Heart left ventricle (tissue), 13 donors: ENCODE measurements at regions not wholly inside any gene's neighbourhood (a gene's known extent, or its start where the extent isn't known, plus 50 kb on each side); places are given as distances from the start of the nearest gene placed in this dataset.

ENCODE experiments used
- CTCF ChIP-seq, 12 donors: fragments of 200-600 bp; sonication (generic) in 4 of 12; IDR thresholded peaks; one replicate each; pipeline versions ENCODE4 v1.5.0 to v1.8.0; 2018 to 2022; ENCODE audit warnings: antibody characterized with exemption in 12 of 12, mild to moderate bottlenecking in 5 of 12
- POLR2A ChIP-seq, 2 donors: fragments of 450-650 bp; IDR thresholded peaks; one replicate each; pipeline ENCODE4 v1.6.1; 2017; ENCODE audit warnings: antibody characterized with exemption in 2 of 2, mild to moderate bottlenecking in 2 of 2, moderate library complexity in 2 of 2
- donor health status: ischemic (EF 13 %, LVEDD 7.1; RV severe dilation, severe dysfunction).
- donor health status: DM: no; HTN: yes; CAD: no.
- donor health status: DM: no; HTN: no; CAD: no.
- donor health status: ischemic (EF 25% LVEDD 6.9; RV normal size, moderate dysfunction).
- donor health status: ischemic (EF 25% LVEDD 5.7; RV mildly dilated, moderate dysfunction).
- donor health status: ischemic (EF 35%, LVEDD 5.7; RV mildly dilated, moderate dysfunction).
- donor health status: nonischemic (EF 11% LVEDD 7.7; RV severe dilation, severe dysfunction).
- donor health status: DM: yes; HTN: yes; CAD: no.
- donor health status: PGD.
- donor health status: ischemic (EF 29% LVEDD 5.4; RV normal size, mild dysfunction).
- donor health status: nonischemic (EF 23%, LVEDD 6.1; RV moderate dilation, normal function).

GRCh38 chr13:26965952-26966700, 205.5 kb downstream of the USP12 start:
- TF ChIP-seq POLR2A (IDR thresholded peaks at IDR 0.05) (no peak), CTCF (IDR thresholded peaks at IDR 0.05) (no peak)
